ENCODE measurements at regions not wholly inside any gene's neighbourhood (a gene's known extent, or its start where the extent isn't known, plus 50 kb on each side); places are given as distances from the start of the nearest gene placed in this dataset.

GRCh38 chr3:40930131-40930538 is 269.2 kb upstream of the CTNNB1 start:
- Histone ChIP-seq H4K20me1 (ENCODE audit: insufficient read depth, low read length) (no peaks in the 10 kb centered on the region), H3K4me1 (ENCODE audit: insufficient read depth, low read length) (no peaks in the 10 kb centered on the region), H3K4me2 (ENCODE audit: insufficient read depth, low read length) (no peak overlapping the region), H2AFZ (ENCODE audit: low read length) (no peak overlapping the region), H3K4me3 (ENCODE audit: insufficient read depth, low read length) (no peak overlapping the region), H3K9me3 (ENCODE audit: low read depth, low read length) (no peaks in the 10 kb centered on the region), H3K27me3 (ENCODE audit: insufficient read depth, low read length) (no peaks in the 10 kb centered on the region), H3K79me2 (ENCODE audit: insufficient read depth, low read length) (no peaks in the 10 kb centered on the region), H3K27ac (ENCODE audit: low read depth, low read length) (no peak overlapping the region), H3K36me3 (ENCODE audit: insufficient read depth, low read length) (no peaks in the 10 kb centered on the region)
- TF ChIP-seq CTCF (IDR thresholded peaks at IDR 0.05; ENCODE audit: extremely low read depth, low read depth, low read length), result peak; percentile 38
- DNase-seq (ENCODE audit: insufficient read length, low spot score, missing footprints), result no peak

GRCh38 chr3:40930756-40931155 is 268.5 kb upstream of the CTNNB1 start:
- Histone ChIP-seq H2AFZ (ENCODE audit: low read length) (no peak overlapping the region), H3K4me2 (ENCODE audit: insufficient read depth, low read length) (no peak overlapping the region), H3K4me1 (ENCODE audit: insufficient read depth, low read length) (no peaks in the 10 kb centered on the region), H3K27me3 (ENCODE audit: insufficient read depth, low read length) (no peaks in the 10 kb centered on the region), H3K27ac (ENCODE audit: low read depth, low read length) (no peak overlapping the region), H3K4me3 (ENCODE audit: insufficient read depth, low read length) (no peak overlapping the region), H3K36me3 (ENCODE audit: insufficient read depth, low read length) (no peaks in the 10 kb centered on the region), H3K9me3 (ENCODE audit: low read depth, low read length) (no peaks in the 10 kb centered on the region), H4K20me1 (ENCODE audit: insufficient read depth, low read length) (no peaks in the 10 kb centered on the region), H3K79me2 (ENCODE audit: insufficient read depth, low read length) (no peaks in the 10 kb centered on the region)
- DNase-seq (ENCODE audit: insufficient read length, low spot score, missing footprints), result no peak
- TF ChIP-seq CTCF (IDR thresholded peaks at IDR 0.05; ENCODE audit: extremely low read depth, low read depth, low read length), result no peak

- H3K27me3 ChIP-seq (ENCODE audit: insufficient read depth, low read length), result no peaks in the 10 kb centered on the region
- H3K4me2 ChIP-seq (ENCODE audit: insufficient read depth, low read length), result no peak overlapping the region
- H3K27ac ChIP-seq (ENCODE audit: low read depth, low read length), result no peak overlapping the region
- H3K4me3 ChIP-seq (ENCODE audit: insufficient read depth, low read length), result no peak overlapping the region
- no peak for DNase-seq (ENCODE audit: insufficient read length, low spot score, missing footprints)
- H3K79me2 ChIP-seq (ENCODE audit: insufficient read depth, low read length), result no peaks in the 10 kb centered on the region
- no peak for TF ChIP-seq CTCF (IDR thresholded peaks at IDR 0.05; ENCODE audit: extremely low read depth, low read depth, low read length)
- no peaks in the 10 kb centered on the region for H3K4me1 ChIP-seq (ENCODE audit: insufficient read depth, low read length)
- no peak overlapping the region for H2AFZ ChIP-seq (ENCODE audit: low read length)
- H4K20me1 ChIP-seq (ENCODE audit: insufficient read depth, low read length), result no peaks in the 10 kb centered on the region
- no peaks in the 10 kb centered on the region for H3K9me3 ChIP-seq (ENCODE audit: low read depth, low read length)
- H3K36me3 ChIP-seq (ENCODE audit: insufficient read depth, low read length), result no peaks in the 10 kb centered on the region
Observed at GRCh38 chr3:40938591-40938990, 260.7 kb upstream of the CTNNB1 start.

GRCh38 chr3:40939030-40939740 is 260.1 kb upstream of the CTNNB1 start:
- H3K79me2 ChIP-seq (ENCODE audit: insufficient read depth, low read length), result no peaks in the 10 kb centered on the region
- H3K27ac ChIP-seq (ENCODE audit: low read depth, low read length), result no peak overlapping the region
- H3K4me1 ChIP-seq (ENCODE audit: insufficient read depth, low read length), result no peaks in the 10 kb centered on the region
- peak; percentile 46 for DNase-seq (ENCODE audit: insufficient read length, low spot score, missing footprints)
- no peaks in the 10 kb centered on the region for H3K27me3 ChIP-seq (ENCODE audit: insufficient read depth, low read length)
- H2AFZ ChIP-seq (ENCODE audit: low read length), result no peak overlapping the region
- no peak for TF ChIP-seq CTCF (IDR thresholded peaks at IDR 0.05; ENCODE audit: extremely low read depth, low read depth, low read length)
- no peaks in the 10 kb centered on the region for H4K20me1 ChIP-seq (ENCODE audit: insufficient read depth, low read length)
- H3K4me2 ChIP-seq (ENCODE audit: insufficient read depth, low read length), result no peak overlapping the region
- H3K36me3 ChIP-seq (ENCODE audit: insufficient read depth, low read length), result no peaks in the 10 kb centered on the region
- no peak overlapping the region for H3K4me3 ChIP-seq (ENCODE audit: insufficient read depth, low read length)
- H3K9me3 ChIP-seq (ENCODE audit: low read depth, low read length), result no peaks in the 10 kb centered on the region
